Tibial artery (tissue), 4 donors: ENCODE measurements at regions not wholly inside any gene's neighbourhood (a gene's known extent, or its start where the extent isn't known, plus 50 kb on each side); places are given as distances from the start of the nearest gene placed in this dataset.

Experiments used
- DNase-seq, 2 donors: peaks; one replicate each; pipeline ENCODE4 v3.0.0-alpha.2; 2019
- H3K27ac ChIP-seq, 2 donors: fragments of 200-600 bp; sonication (generic) in 1 of 2; 1 replicate in 1 of 2; 2 replicates in 1 of 2; pipeline ENCODE4 v1.5.1; 2018 to 2019; ENCODE audit warnings: mild to moderate bottlenecking in 1 of 2
- H3K27me3 ChIP-seq, 2 donors: fragments of 200-600 bp; sonication (generic) in 1 of 2; one replicate each; pipeline versions ENCODE4 v1.5.1 to v1.6.0; 2016 to 2019
- H3K36me3 ChIP-seq, 3 donors: fragments of 200-600 bp; sonication (generic) in 2 of 3; one replicate each; pipeline ENCODE4 v1.5.1; 2016 to 2019; ENCODE audit warnings: mild to moderate bottlenecking in 2 of 3
- H3K4me1 ChIP-seq, 4 donors: fragments of 200-600 bp; sonication (generic) in 2 of 4; 1 replicate in 3 of 4; 2 replicates in 1 of 4; pipeline ENCODE4 v1.5.1; 2016 to 2019
- H3K4me3 ChIP-seq, 2 donors: fragments of 200-600 bp; sonication (generic) in 1 of 2; 1 replicate in 1 of 2; 2 replicates in 1 of 2; pipeline ENCODE4 v1.5.1; 2018 to 2019; ENCODE audit warnings: mild to moderate bottlenecking in 2 of 2
- H3K9me3 ChIP-seq, 3 donors: fragments of 200-600 bp; sonication (generic) in 1 of 3; one replicate each; pipeline ENCODE4 v1.5.1; 2016 to 2019
- CTCF ChIP-seq, 2 experiments: fragments of 200-600 bp in 1 of 2; fragments of 450-650 bp in 1 of 2; IDR thresholded peaks; one replicate each; pipeline ENCODE4 v1.5.1; 2017 to 2019; ENCODE audit warnings: antibody characterized with exemption in 2 of 2, mild to moderate bottlenecking in 1 of 2, moderate library complexity in 1 of 2
- intact Hi-C: fragments of 100-400 bp; cut with DNase I; formaldehyde crosslinking; loops from one replicate; pipeline ENCODE4 v1.15.0; 2023; ENCODE audit warnings: low total_unique reads

- H3K27me3 ChIP-seq, result no peaks in the 10 kb centered on the region
- H3K27ac ChIP-seq, result no peak overlapping the region
- intact Hi-C loops, result no loop called here
- no peaks in the 10 kb centered on the region for H3K4me1 ChIP-seq
- H3K36me3 ChIP-seq, result no peaks in the 10 kb centered on the region
- no peaks in the 10 kb centered on the region for H3K9me3 ChIP-seq
- no peak overlapping the region for H3K4me3 ChIP-seq
- TF ChIP-seq CTCF (IDR thresholded peaks at IDR 0.05), result no peak
- DNase-seq, result no peak
Observed at GRCh38 chr2:139613264-139613663, 833.1 kb upstream of the NXPH2 start.

- Histone ChIP-seq H3K27me3 (no peaks in the 10 kb centered on the region), H3K27ac (no peak overlapping the region), H3K36me3 (no peaks in the 10 kb centered on the region), H3K4me3 (no peak overlapping the region), H3K4me1 (no peaks in the 10 kb centered on the region), H3K9me3 (no peaks in the 10 kb centered on the region)
- TF ChIP-seq CTCF (IDR thresholded peaks at IDR 0.05), result no peak
- intact Hi-C loops, result no loop called here
- no peak for DNase-seq
Observed at GRCh38 chr2:139610512-139610911, 830.3 kb upstream of the NXPH2 start.

GRCh38 chr2:139609109-139609508 lies 828.9 kb upstream of the NXPH2 start:
- no peaks in the 10 kb centered on the region for H3K4me1 ChIP-seq
- no peaks in the 10 kb centered on the region for H3K36me3 ChIP-seq
- H3K27me3 ChIP-seq, result no peaks in the 10 kb centered on the region
- no peak overlapping the region for H3K4me3 ChIP-seq
- H3K27ac ChIP-seq, result no peak overlapping the region
- no peak for DNase-seq
- intact Hi-C loops, result no loop called here
- H3K9me3 ChIP-seq, result no peaks in the 10 kb centered on the region
- TF ChIP-seq CTCF (IDR thresholded peaks at IDR 0.05), result no peak

- Histone ChIP-seq H3K27ac (no peak overlapping the region), H3K4me3 (no peak overlapping the region), H3K36me3 (no peaks in the 10 kb centered on the region), H3K9me3 (no peaks in the 10 kb centered on the region), H3K27me3 (no peaks in the 10 kb centered on the region), H3K4me1 (no peaks in the 10 kb centered on the region)
- no peak for DNase-seq
- intact Hi-C loops, result no loop called here
- TF ChIP-seq CTCF (IDR thresholded peaks at IDR 0.05), result no peak
Observed at GRCh38 chr2:139605668-139606067, 825.5 kb upstream of the NXPH2 start.

GRCh38 chr2:139600166-139600565 lies 820.0 kb upstream of the NXPH2 start:
- Histone ChIP-seq H3K9me3 (no peaks in the 10 kb centered on the region), H3K27ac (no peak overlapping the region), H3K4me1 (no peaks in the 10 kb centered on the region), H3K27me3 (no peaks in the 10 kb centered on the region), H3K4me3 (no peak overlapping the region), H3K36me3 (no peaks in the 10 kb centered on the region)
- no peak for DNase-seq
- intact Hi-C loops, result no loop called here
- no peak for TF ChIP-seq CTCF (IDR thresholded peaks at IDR 0.05)

- intact Hi-C loops, result no loop called here
- Histone ChIP-seq H3K27ac (no peak overlapping the region), H3K36me3 (no peaks in the 10 kb centered on the region), H3K9me3 (no peaks in the 10 kb centered on the region), H3K4me1 (no peaks in the 10 kb centered on the region), H3K4me3 (no peak overlapping the region), H3K27me3 (no peaks in the 10 kb centered on the region)
- no peak for DNase-seq
- no peak for TF ChIP-seq CTCF (IDR thresholded peaks at IDR 0.05)
Observed at GRCh38 chr2:139585101-139585500, 804.9 kb upstream of the NXPH2 start.
